Retinal pigment epithelial cell (primary cell): ENCODE measurements at regions not wholly inside any gene's neighbourhood (a gene's known extent, or its start where the extent isn't known, plus 50 kb on each side); places are given as distances from the start of the nearest gene placed in this dataset.

Experiments
- DNase-seq: peaks from one replicate; pipeline ENCODE4 v3.0.0-alpha.2; 2010; ENCODE audit warnings: low read depth
- H3K4me3 ChIP-seq: 2 replicates; pipeline ENCODE4 v1.5.1; 2011; ENCODE audit warnings: mild to moderate bottlenecking, low read length, control low read depth, moderate library complexity
- TF ChIP-seq, protein P1 (sequence below): conservative IDR thresholded peaks from 2 replicates; pipeline ENCODE4 v1.5.1; 2011; ENCODE audit warnings: low read depth, low read length, control low read depth, inconsistent platforms

DNA sequence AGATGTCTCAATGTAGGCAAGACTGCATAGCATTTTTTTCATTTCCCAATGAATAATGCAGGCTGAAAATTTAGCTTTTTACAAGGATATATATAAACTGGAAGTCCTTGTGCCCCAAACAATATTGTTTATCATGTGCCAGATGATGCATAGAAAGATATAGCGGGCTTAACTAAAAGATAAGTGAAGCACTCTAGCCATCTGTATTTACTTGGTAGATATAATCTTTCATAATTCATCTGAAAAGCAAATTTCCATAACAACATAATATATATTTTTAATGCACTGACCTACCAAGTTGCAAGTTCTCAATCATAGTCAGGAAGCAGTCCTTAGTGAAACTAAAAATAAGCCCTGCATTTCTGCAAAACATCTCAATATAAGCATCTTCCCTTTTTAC, 653.3 kb downstream of the NLGN4X start:
- no peak for DNase-seq
- no peak overlapping the region for H3K4me3 ChIP-seq
- TF ChIP-seq, protein P1, sequence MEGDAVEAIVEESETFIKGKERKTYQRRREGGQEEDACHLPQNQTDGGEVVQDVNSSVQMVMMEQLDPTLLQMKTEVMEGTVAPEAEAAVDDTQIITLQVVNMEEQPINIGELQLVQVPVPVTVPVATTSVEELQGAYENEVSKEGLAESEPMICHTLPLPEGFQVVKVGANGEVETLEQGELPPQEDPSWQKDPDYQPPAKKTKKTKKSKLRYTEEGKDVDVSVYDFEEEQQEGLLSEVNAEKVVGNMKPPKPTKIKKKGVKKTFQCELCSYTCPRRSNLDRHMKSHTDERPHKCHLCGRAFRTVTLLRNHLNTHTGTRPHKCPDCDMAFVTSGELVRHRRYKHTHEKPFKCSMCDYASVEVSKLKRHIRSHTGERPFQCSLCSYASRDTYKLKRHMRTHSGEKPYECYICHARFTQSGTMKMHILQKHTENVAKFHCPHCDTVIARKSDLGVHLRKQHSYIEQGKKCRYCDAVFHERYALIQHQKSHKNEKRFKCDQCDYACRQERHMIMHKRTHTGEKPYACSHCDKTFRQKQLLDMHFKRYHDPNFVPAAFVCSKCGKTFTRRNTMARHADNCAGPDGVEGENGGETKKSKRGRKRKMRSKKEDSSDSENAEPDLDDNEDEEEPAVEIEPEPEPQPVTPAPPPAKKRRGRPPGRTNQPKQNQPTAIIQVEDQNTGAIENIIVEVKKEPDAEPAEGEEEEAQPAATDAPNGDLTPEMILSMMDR = no peak

DNA sequence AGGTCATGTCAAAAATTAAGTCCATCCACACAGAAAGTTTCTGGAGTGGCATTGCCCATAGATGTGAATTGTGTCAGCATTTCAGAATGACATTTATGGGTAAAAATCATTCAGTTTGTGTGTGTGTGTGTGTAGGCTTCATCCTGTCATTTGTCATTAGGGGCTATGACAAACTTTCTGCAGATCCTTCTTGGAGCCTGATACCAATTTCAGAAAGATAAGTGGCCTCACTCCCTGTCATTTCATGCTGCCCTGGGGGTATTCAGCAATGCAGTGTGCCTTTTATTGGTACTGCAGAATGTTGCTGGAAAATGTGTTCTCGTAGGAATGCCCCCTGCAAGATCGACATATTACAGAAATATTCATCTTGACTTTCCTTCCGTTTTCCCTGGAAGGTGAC, 659.7 kb downstream of the NLGN4X start:
- TF ChIP-seq, protein P1 = no peak
- no peak for DNase-seq
- no peak overlapping the region for H3K4me3 ChIP-seq

DNA sequence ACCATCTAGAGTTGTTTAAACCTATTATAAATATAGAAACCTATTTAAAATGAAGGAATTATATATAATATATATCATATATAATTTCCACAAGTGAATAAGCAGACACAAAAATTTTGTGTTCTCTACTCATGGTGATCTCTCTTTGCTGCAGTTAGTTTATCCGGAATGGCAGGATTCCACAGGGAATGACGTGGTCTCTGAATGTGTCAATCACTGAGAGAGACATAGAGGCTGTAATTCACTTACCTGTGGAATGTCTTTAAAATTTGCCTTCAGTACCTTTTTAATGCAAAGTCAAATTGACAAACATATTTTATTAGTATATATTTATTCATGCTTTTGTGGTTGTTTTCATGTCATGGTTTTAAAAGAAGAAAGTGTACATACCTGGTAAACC, 669.3 kb downstream of the NLGN4X start:
- TF ChIP-seq, protein P1 = no peak
- H3K4me3 ChIP-seq = no peak overlapping the region
- DNase-seq = no peak

DNA sequence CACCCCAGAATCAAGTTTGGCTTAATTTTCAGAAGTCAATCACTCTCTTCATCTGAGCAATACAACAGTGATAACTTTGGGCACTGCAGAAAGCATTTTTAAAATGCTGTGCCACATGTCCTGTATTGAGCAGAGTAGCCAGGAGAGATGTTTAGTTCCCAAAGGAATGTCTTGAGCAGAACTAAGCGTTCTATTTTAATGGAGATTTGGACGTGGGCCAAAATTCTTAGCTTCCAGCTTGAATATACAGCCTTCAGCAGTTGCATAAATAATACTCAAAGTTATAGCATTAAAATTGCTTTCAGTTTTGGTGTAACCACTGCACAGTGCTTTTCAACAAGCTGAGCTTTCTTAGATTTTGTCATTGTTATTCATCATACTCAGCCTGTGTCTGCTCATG, 679.2 kb downstream of the NLGN4X start:
- DNase-seq = no peak
- TF ChIP-seq, protein P1 = no peak
- no peak overlapping the region for H3K4me3 ChIP-seq

DNA sequence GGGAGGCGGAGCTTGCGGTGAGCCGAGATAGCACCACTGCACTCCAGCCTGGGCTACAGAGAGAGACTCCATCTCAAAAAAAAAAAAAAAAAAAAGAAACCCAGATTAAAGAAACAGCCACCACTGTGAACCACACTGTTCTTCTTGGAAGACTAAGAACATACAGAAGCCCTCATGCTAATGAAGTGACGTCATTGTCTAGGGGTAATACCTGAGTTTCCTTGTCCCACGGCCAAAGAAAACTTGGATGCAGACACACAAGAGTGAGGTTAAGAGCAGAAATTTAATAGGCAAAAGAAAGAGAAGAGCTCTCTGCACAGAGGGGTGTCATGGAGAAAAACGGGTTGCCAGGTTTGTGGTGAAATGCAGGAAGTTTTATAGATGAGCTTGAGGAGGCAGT, 691.6 kb downstream of the NLGN4X start:
- no peak overlapping the region for H3K4me3 ChIP-seq
- TF ChIP-seq, protein P1 = no peak
- DNase-seq = no peak

DNA sequence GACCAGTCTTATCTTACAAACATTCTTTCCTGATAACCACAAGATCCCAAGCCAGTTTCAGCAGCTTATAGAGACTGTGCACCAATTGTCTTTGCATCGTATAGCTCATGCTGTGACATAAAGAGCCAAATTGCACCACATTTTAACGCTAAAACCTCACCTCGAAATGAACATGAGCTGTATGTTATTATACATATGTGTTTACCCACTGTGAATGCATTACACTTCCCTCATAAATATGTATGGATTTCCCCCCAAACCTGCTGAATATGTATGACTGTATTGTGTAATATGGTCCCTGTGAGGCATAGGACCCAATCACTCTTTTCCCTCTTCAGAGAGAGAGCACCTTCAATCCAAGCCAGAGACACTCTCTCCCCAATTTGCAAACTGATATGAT, 692.4 kb downstream of the NLGN4X start:
- H3K4me3 ChIP-seq = no peak overlapping the region
- TF ChIP-seq, protein P1 = no peak
- DNase-seq = no peak

DNA sequence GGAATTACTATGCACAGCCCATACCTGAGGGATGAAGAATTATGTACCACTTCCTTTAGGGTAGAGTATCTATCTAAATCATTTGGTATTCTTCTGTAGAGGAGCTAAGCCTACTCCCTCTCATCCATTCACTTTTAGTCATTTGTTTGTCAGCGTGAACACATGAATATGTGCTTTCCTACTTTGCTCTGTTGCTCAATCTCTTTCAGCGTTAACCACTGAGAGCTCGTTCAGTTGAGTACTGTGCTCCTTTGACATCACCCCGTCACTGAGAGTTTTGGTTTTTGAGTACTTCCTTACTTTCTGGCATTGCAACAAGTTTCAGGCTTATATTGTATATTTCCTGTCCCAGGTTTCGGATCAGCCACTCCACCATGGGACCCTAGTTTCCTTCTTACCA, 700.6 kb downstream of the NLGN4X start:
- no peak for DNase-seq
- no peak overlapping the region for H3K4me3 ChIP-seq
- TF ChIP-seq, protein P1 = no peak
